Endothelial cell of umbilical vein (primary cell): ENCODE measurements at regions not wholly inside any gene's neighbourhood (a gene's known extent, or its start where the extent isn't known, plus 50 kb on each side); places are given as distances from the start of the nearest gene placed in this dataset.

Source experiments
- POLR2A ChIP-seq: IDR thresholded peaks from 2 replicates; pipeline ENCODE4 v1.6.1; 2012; ENCODE audit warnings: low read depth, mild to moderate bottlenecking, control low read depth, low read length
- POLR2AphosphoS5 ChIP-seq: IDR thresholded peaks from 2 replicates; pipeline ENCODE4 v1.6.1; 2012; ENCODE audit warnings: low read depth, mild to moderate bottlenecking, control low read depth, low read length, moderate library complexity; ENCODE audit not compliant: insufficient read depth
- TF ChIP-seq, protein P1 (sequence below), 2 donors: IDR thresholded peaks; 1 replicate in 1 of 2; 2 replicates in 1 of 2; pipeline ENCODE4 v1.5.1; 2011; ENCODE audit warnings: low read length in 2 of 2, mild to moderate bottlenecking in 2 of 2, moderate library complexity in 2 of 2, control low read depth in 1 of 2, inconsistent platforms in 1 of 2, low read depth in 1 of 2; ENCODE audit not compliant: insufficient read depth in 1 of 2; ENCODE audit errors: extremely low read depth in 1 of 2

DNA sequence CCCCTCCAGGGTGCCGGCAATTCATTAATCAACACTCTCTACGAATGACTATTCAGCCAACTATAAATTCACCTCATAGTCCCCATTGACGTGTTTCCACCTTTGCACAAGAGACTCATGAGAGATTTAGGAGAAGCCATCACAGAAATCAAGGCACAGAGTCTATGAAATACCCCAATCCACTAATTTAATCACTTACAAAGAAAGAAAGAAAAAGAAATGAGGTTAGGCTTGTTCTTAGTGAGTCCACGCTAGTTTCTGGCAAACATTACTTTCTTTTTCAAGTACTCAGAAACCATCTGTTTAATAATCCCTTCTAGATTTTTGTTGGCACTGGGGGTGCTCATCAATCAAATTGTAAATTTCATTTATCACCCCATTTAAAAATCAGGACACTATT is 125.2 kb upstream of the ADPGK start:
- TF ChIP-seq, protein P1, sequence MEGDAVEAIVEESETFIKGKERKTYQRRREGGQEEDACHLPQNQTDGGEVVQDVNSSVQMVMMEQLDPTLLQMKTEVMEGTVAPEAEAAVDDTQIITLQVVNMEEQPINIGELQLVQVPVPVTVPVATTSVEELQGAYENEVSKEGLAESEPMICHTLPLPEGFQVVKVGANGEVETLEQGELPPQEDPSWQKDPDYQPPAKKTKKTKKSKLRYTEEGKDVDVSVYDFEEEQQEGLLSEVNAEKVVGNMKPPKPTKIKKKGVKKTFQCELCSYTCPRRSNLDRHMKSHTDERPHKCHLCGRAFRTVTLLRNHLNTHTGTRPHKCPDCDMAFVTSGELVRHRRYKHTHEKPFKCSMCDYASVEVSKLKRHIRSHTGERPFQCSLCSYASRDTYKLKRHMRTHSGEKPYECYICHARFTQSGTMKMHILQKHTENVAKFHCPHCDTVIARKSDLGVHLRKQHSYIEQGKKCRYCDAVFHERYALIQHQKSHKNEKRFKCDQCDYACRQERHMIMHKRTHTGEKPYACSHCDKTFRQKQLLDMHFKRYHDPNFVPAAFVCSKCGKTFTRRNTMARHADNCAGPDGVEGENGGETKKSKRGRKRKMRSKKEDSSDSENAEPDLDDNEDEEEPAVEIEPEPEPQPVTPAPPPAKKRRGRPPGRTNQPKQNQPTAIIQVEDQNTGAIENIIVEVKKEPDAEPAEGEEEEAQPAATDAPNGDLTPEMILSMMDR (IDR thresholded peaks at IDR 0.05; ENCODE audit: extremely low read depth in 1 of 2, insufficient read depth in 1 of 2, low read depth in 1 of 2, low read length in 2 of 2): no peak
- no peak for TF ChIP-seq POLR2A
- TF ChIP-seq POLR2AphosphoS5: no peak
